ENCODE measurements at regions not wholly inside any gene's neighbourhood (a gene's known extent, or its start where the extent isn't known, plus 50 kb on each side); places are given as distances from the start of the nearest gene placed in this dataset.

DNA sequence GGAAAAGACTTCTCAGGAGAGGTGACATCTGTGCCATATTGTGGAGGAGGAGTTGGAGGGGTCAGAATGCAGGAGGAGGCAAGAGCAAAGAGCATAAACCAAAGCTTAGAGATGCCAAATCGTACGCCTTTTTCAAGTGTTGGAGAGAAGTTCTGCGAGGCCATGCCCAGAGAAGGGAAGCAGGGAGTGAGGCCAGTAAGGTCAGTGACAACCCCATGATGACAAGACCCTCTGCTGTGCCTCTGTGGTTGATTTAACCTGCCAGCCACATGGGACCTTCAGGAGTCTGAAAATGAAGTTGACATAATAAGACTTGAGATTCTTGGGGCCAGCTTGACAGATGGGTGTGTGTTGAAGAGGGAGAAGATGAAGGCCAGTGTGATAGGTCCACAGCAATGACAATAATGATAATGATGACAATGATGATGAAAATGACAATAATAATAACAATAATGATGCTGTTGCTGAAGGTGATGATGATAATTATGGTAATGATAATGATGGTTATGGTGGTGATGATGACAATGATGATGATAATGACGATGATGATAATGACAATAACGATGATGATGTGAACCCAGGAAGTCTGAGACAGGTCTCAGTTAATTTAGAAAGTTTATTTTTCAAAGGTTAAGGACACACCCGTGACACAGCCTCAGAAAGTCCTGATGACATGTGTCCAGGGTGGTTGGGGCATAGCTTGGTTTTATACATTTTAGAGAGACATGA, 152.6 kb upstream of the B3GAT1 start:
- Histone ChIP-seq H3K9me3 (ENCODE audit: control insufficient read depth in 1 of 2, low read length in 2 of 2) (no peaks in the 10 kb centered on the region), H3K27ac (ENCODE audit: low read length) (no peak overlapping the region), H3K4me3 (ENCODE audit: low read depth in 1 of 2, low read length in 2 of 2) (no peak overlapping the region), H3K36me3 (ENCODE audit: control insufficient read depth in 1 of 2, insufficient read depth in 2 of 2, low read length in 2 of 2) (no peaks in the 10 kb centered on the region), H3K4me1 (ENCODE audit: control insufficient read depth in 1 of 2, insufficient read depth in 2 of 2, low read length in 2 of 2) (no peaks in the 10 kb centered on the region), H3K27me3 (ENCODE audit: low read depth, low read length) (no peaks in the 10 kb centered on the region)

DNA sequence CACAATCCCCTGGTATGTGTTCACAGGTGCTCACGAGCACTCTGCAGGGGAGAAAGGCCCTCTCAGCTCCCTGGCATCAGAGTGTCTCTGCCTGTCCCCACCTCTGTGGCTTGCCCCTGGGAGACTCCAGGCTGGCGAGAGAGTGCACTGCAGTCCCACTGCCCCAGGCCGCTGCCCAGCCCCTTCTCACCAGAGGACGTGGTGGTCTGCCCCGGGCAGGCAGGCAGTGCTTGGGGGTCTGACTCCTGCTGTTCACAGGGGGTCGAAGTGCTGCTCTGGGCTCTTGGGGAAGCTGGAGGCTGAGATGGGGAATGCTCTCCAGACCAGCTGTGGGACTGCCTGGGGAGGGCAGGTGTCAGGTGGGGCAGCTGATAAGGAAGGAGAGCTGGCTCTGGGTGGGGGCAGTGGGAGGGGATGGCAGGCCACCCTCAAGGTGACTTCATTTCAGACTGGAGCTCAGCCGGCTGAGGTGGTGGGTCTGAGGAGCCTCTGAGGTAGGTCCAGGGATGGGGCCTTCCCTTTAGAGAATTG, 151.0 kb upstream of the B3GAT1 start:
- H3K27me3 ChIP-seq (ENCODE audit: low read depth, low read length), result no peaks in the 10 kb centered on the region
- no peaks in the 10 kb centered on the region for H3K9me3 ChIP-seq (ENCODE audit: control insufficient read depth in 1 of 2, low read length in 2 of 2)
- no peak overlapping the region for H3K27ac ChIP-seq (ENCODE audit: low read length)
- no peaks in the 10 kb centered on the region for H3K4me1 ChIP-seq (ENCODE audit: control insufficient read depth in 1 of 2, insufficient read depth in 2 of 2, low read length in 2 of 2)
- H3K4me3 ChIP-seq (ENCODE audit: low read depth in 1 of 2, low read length in 2 of 2), result no peak overlapping the region
- H3K36me3 ChIP-seq (ENCODE audit: control insufficient read depth in 1 of 2, insufficient read depth in 2 of 2, low read length in 2 of 2), result no peaks in the 10 kb centered on the region

DNA sequence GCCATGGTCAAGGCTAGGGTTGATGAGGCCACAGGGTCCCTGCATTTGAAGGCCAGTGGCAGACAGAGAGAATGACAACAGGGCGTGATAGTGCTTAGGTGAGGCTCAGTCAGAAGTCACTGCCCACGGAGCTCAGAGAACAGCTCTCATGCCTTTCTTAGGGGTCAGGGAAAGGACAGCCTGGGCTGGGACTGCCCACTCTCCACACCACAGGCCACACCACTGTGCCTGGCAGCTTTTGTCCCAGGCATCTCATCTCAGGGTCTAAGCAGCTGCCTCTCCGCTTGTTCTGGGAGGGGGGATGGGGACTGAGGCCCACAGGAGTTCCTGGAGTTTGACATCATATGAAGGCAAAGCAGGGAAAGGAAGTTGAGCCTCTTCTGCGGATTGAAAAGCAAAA, 150.2 kb upstream of the B3GAT1 start:
- no peaks in the 10 kb centered on the region for H3K4me1 ChIP-seq (ENCODE audit: control insufficient read depth in 1 of 2, insufficient read depth in 2 of 2, low read length in 2 of 2)
- no peak overlapping the region for H3K27ac ChIP-seq (ENCODE audit: low read length)
- no peak overlapping the region for H3K4me3 ChIP-seq (ENCODE audit: low read depth in 1 of 2, low read length in 2 of 2)
- H3K36me3 ChIP-seq (ENCODE audit: control insufficient read depth in 1 of 2, insufficient read depth in 2 of 2, low read length in 2 of 2), result no peaks in the 10 kb centered on the region
- H3K9me3 ChIP-seq (ENCODE audit: control insufficient read depth in 1 of 2, low read length in 2 of 2), result no peaks in the 10 kb centered on the region
- H3K27me3 ChIP-seq (ENCODE audit: low read depth, low read length), result no peaks in the 10 kb centered on the region

DNA sequence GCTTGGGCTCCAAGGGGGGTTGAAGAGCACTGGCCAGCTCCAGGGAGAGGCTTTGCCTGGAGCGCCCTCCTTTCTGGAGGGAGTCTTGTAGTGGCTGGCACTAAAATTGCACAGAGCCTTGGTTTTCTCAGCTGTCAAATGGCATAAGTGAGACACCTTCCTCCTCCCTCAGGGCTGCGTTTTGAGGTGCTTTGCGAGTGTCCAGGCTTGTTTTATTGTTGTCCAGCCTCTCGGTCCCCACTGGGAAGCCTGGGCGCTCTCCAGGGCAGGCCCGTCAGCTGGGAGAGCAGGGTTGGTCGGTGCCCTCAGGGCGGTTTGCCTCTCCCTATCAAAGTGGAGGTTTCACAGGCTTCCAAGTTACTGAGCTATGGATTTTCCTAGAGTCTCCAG, 149.3 kb upstream of the B3GAT1 start:
- H3K36me3 ChIP-seq (ENCODE audit: control insufficient read depth in 1 of 2, insufficient read depth in 2 of 2, low read length in 2 of 2), result no peaks in the 10 kb centered on the region
- H3K27ac ChIP-seq (ENCODE audit: low read length), result no peak overlapping the region
- H3K27me3 ChIP-seq (ENCODE audit: low read depth, low read length), result no peaks in the 10 kb centered on the region
- no peak overlapping the region for H3K4me3 ChIP-seq (ENCODE audit: low read depth in 1 of 2, low read length in 2 of 2)
- no peaks in the 10 kb centered on the region for H3K4me1 ChIP-seq (ENCODE audit: control insufficient read depth in 1 of 2, insufficient read depth in 2 of 2, low read length in 2 of 2)
- no peaks in the 10 kb centered on the region for H3K9me3 ChIP-seq (ENCODE audit: control insufficient read depth in 1 of 2, low read length in 2 of 2)

DNA sequence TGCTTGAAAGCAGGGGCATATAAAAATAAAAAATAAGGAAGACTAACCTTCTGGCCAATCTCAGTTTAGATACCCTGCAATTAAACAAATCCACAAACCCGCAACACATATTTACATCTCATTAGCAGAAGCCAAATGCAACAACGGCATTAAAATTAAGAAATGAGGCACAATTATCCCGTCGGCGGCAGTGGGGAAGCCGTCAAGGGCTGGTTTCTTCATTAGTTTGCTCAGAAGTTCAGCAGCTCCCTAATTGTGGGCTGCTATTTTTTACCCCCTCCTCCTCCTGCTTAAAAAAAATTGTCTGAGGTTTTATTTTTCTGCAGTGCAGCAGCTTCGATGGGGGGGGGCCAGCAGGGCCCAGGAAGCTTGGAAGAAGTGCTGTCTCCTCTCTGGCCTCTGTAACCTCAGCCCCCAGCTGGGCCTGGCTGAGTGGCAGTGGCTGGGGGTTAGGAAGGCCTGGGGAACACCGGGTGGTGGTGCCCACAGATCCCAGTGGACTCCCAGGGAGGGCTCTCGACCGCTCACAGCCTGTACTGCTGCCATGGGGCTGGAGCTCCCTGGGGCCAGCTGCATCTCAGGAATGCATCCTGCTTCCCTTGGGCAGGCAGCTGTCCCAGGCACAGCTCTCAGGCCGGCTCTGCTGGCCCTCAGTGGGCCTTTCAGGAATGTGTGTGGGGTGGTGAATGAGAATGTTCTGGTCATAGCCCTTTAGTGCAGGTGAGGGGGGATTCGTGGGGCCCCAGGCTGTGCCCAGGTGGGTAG, 148.7 kb upstream of the B3GAT1 start:
- Histone ChIP-seq H3K27me3 (ENCODE audit: low read depth, low read length) (no peaks in the 10 kb centered on the region), H3K27ac (ENCODE audit: low read length) (no peak overlapping the region), H3K4me3 (ENCODE audit: low read depth in 1 of 2, low read length in 2 of 2) (no peak overlapping the region), H3K36me3 (ENCODE audit: control insufficient read depth in 1 of 2, insufficient read depth in 2 of 2, low read length in 2 of 2) (no peaks in the 10 kb centered on the region), H3K4me1 (ENCODE audit: control insufficient read depth in 1 of 2, insufficient read depth in 2 of 2, low read length in 2 of 2) (no peaks in the 10 kb centered on the region), H3K9me3 (ENCODE audit: control insufficient read depth in 1 of 2, low read length in 2 of 2) (no peaks in the 10 kb centered on the region)

DNA sequence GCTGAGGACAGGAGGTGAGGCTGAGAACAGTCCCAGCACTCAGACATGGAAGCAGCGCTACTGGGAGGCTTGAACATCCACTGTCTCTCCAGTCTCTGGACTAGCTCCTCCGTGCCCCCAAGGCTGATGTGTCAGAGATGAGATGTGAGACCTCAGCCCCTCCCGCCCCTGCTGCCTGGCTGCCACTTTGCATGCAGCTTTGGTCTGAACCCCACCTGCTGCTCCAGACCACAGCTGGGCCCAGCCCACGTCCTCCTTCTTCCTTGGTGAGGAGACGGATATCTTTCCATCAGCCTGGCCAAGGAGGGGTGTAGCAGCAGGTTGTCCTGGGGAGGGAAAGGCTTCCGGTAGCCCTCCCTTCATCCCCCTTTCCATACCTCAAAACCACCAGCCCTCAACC, 148.0 kb upstream of the B3GAT1 start:
- no peak overlapping the region for H3K27ac ChIP-seq (ENCODE audit: low read length)
- no peak overlapping the region for H3K4me3 ChIP-seq (ENCODE audit: low read depth in 1 of 2, low read length in 2 of 2)
- no peaks in the 10 kb centered on the region for H3K36me3 ChIP-seq (ENCODE audit: control insufficient read depth in 1 of 2, insufficient read depth in 2 of 2, low read length in 2 of 2)
- no peaks in the 10 kb centered on the region for H3K4me1 ChIP-seq (ENCODE audit: control insufficient read depth in 1 of 2, insufficient read depth in 2 of 2, low read length in 2 of 2)
- no peaks in the 10 kb centered on the region for H3K9me3 ChIP-seq (ENCODE audit: control insufficient read depth in 1 of 2, low read length in 2 of 2)
- no peaks in the 10 kb centered on the region for H3K27me3 ChIP-seq (ENCODE audit: low read depth, low read length)

DNA sequence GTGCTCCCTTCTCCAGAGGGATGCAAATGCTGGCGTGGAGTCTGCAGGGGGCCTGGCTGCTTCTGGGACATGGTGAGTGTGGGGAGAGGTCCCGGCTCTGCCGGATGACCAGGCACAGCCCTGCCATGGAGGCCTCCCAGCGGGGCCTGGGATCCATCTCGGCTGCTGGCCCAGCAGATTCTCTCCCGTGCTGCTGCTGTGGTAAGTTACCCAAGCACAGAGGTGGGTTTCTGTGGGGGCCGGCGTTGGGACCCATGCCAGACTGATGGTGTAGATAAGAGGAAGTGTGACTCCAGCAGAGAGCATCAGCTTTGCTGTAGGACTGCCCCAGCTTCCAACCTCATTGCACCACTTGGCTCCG, 147.5 kb upstream of the B3GAT1 start:
- H3K4me3 ChIP-seq (ENCODE audit: low read depth in 1 of 2, low read length in 2 of 2), result no peak overlapping the region

DNA sequence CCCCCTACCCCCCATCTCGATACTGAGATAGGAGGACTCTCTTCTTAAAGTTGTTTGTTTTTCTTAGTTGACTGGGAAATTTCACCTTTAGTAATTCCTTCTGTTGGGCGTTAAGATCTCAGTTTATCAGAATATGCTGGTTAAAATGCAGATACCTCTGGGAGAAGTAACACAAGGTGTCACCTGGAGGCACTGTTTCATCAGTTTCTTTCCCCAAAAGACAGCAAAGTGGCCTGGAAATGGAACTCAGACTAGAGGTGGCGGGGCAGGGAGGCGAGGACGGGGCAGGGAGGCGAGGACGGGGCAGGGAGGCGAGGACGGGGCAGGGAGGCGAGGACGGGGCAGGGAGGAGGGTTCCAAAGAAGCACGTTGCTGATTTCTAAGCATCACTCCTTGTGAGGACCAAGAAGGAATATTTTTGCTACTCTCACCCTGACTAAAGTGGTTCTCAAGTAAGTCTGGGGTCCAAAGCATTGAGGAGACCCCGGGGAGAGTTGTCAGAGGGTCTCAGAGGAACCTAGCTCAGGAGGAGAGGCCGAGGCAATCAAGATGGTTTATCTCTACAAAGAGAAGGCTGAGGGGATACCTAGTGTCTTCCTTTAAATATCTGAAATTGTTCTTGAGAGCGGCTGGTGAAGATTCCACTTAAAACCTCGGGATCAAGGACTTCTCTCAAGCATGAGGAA, 147.0 kb upstream of the B3GAT1 start:
- Histone ChIP-seq H3K27me3 (ENCODE audit: low read depth, low read length) (no peaks in the 10 kb centered on the region), H3K4me1 (ENCODE audit: control insufficient read depth in 1 of 2, insufficient read depth in 2 of 2, low read length in 2 of 2) (no peaks in the 10 kb centered on the region), H3K27ac (ENCODE audit: low read length) (no peak overlapping the region), H3K9me3 (ENCODE audit: control insufficient read depth in 1 of 2, low read length in 2 of 2) (no peaks in the 10 kb centered on the region), H3K4me3 (ENCODE audit: low read depth in 1 of 2, low read length in 2 of 2) (no peak overlapping the region), H3K36me3 (ENCODE audit: control insufficient read depth in 1 of 2, insufficient read depth in 2 of 2, low read length in 2 of 2) (no peaks in the 10 kb centered on the region)

More for the DNA sequence above, 147.5 kb upstream of the B3GAT1 start:
- no peaks in the 10 kb centered on the region for H3K27me3 ChIP-seq (ENCODE audit: low read depth, low read length)
- H3K9me3 ChIP-seq (ENCODE audit: control insufficient read depth in 1 of 2, low read length in 2 of 2), result no peaks in the 10 kb centered on the region
- no peaks in the 10 kb centered on the region for H3K4me1 ChIP-seq (ENCODE audit: control insufficient read depth in 1 of 2, insufficient read depth in 2 of 2, low read length in 2 of 2)
- no peaks in the 10 kb centered on the region for H3K36me3 ChIP-seq (ENCODE audit: control insufficient read depth in 1 of 2, insufficient read depth in 2 of 2, low read length in 2 of 2)
- H3K27ac ChIP-seq (ENCODE audit: low read length), result no peak overlapping the region

DNA sequence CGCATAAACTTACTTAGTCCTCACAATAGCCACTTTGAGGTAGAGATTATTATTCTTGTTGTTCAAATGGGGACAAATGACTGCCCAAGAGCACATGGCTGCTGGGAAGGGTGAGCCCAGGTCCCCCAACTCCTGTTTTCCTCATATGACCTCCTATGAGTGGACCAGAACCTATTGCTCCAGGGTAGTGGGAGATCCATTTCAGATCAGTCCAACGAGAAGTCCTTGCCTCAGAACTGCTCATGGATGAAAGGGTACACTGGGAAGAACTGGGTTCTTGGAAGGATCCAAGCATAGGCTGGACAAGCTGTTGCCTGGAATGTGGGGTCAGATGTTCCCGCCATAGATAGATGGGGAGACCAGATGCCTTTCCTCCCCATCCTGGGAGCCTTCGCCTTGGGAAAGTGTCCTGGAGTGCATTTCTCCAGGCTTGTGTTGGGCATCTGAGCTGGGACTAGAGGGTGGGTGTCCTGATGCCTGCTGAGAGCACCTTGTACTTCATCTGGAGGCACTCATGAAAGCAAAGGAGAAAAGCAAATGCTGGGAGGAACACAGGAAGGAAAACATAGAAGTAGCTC, 146.3 kb upstream of the B3GAT1 start:
- no peaks in the 10 kb centered on the region for H3K4me1 ChIP-seq (ENCODE audit: control insufficient read depth in 1 of 2, insufficient read depth in 2 of 2, low read length in 2 of 2)
- no peak overlapping the region for H3K27ac ChIP-seq (ENCODE audit: low read length)
- H3K27me3 ChIP-seq (ENCODE audit: low read depth, low read length), result no peaks in the 10 kb centered on the region
- H3K9me3 ChIP-seq (ENCODE audit: control insufficient read depth in 1 of 2, low read length in 2 of 2), result no peaks in the 10 kb centered on the region
- H3K4me3 ChIP-seq (ENCODE audit: low read depth in 1 of 2, low read length in 2 of 2), result no peak overlapping the region
- H3K36me3 ChIP-seq (ENCODE audit: control insufficient read depth in 1 of 2, insufficient read depth in 2 of 2, low read length in 2 of 2), result no peaks in the 10 kb centered on the region

DNA sequence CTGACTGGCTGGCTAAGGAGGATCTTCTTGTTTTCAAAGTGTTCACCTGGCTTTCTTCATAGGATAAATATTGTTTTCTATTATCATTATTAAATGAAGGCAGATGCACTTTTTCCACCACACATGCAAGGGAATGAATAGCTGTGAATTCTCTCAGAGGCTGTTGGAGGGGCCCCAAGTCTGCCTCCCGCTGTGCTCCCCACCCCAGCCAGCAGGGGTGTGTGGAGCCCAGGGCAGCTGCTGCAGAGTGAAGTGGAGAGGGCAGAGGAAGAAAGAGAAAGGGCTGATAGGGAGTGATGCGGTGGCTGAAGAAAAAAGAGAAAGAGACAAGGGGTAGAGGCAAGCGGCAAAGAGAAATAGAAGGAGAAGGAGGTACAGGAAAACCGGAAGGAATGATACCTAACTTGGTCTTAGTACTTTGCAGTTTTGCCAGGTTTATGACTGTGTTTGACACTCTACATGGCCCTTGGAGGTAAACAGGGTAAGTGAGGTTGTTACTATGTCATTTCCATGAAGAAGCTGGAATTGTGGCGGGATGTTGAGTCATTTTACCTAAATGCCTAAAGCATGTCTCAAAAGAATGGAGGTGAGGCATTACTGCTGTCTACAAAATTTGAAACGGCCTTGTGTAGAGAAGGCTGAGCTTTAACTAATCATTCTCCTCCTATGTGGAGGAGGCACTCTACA, 145.7 kb upstream of the B3GAT1 start:
- Histone ChIP-seq H3K9me3 (ENCODE audit: control insufficient read depth in 1 of 2, low read length in 2 of 2) (no peaks in the 10 kb centered on the region), H3K36me3 (ENCODE audit: control insufficient read depth in 1 of 2, insufficient read depth in 2 of 2, low read length in 2 of 2) (no peaks in the 10 kb centered on the region), H3K4me1 (ENCODE audit: control insufficient read depth in 1 of 2, insufficient read depth in 2 of 2, low read length in 2 of 2) (no peaks in the 10 kb centered on the region), H3K27me3 (ENCODE audit: low read depth, low read length) (no peaks in the 10 kb centered on the region), H3K27ac (ENCODE audit: low read length) (no peak overlapping the region), H3K4me3 (ENCODE audit: low read depth in 1 of 2, low read length in 2 of 2) (no peak overlapping the region)

DNA sequence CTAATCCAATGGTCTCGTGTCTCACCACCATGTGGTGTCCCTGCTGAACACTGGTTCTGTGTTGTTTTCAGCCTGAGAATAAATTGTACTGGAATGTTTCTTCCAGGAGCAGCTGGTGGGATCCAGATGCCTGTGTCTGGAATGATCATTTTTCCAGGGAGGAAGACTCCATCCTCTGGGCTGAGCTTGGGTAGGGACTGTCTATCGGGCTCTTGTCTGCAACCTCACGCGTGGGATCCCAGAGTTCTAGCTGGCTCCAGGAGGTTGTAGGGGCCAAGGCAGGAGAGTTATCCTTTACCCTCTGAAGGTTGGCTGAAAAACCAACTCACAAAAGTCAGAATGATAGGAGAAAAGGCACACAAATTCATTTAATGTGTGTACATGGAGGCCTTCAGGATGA, 144.1 kb upstream of the B3GAT1 start:
- Histone ChIP-seq H3K9me3 (ENCODE audit: control insufficient read depth in 1 of 2, low read length in 2 of 2) (no peaks in the 10 kb centered on the region), H3K36me3 (ENCODE audit: control insufficient read depth in 1 of 2, insufficient read depth in 2 of 2, low read length in 2 of 2) (no peaks in the 10 kb centered on the region), H3K4me1 (ENCODE audit: control insufficient read depth in 1 of 2, insufficient read depth in 2 of 2, low read length in 2 of 2) (no peaks in the 10 kb centered on the region), H3K27ac (ENCODE audit: low read length) (no peak overlapping the region), H3K4me3 (ENCODE audit: low read depth in 1 of 2, low read length in 2 of 2) (no peak overlapping the region), H3K27me3 (ENCODE audit: low read depth, low read length) (no peaks in the 10 kb centered on the region)
